Cerebellar cortex (tissue), 1 donor: ENCODE measurements at regions not wholly inside any gene's neighbourhood (a gene's known extent, or its start where the extent isn't known, plus 50 kb on each side); places are given as distances from the start of the nearest gene placed in this dataset.

Experiments
- DNase-seq: peaks from one replicate; pipeline ENCODE4 v3.0.0-alpha.2; 2015; ENCODE audit warnings: low spot score

- DNase-seq = no peak
Observed at GRCh38 chr4:13181681-13182080, 302.5 kb downstream of the RAB28 start.

- DNase-seq = no peak
Observed at GRCh38 chr4:13180701-13181100, 303.4 kb downstream of the RAB28 start.

- no peak for DNase-seq
Observed at GRCh38 chr4:13178621-13179020, 305.5 kb downstream of the RAB28 start.

- no peak for DNase-seq
Observed at GRCh38 chr4:13176741-13177142, 307.4 kb downstream of the RAB28 start.

- DNase-seq = no peak
Observed at GRCh38 chr4:13174926-13175325, 309.2 kb downstream of the RAB28 start.

- no peak for DNase-seq
Observed at GRCh38 chr4:13174001-13174400, 310.1 kb downstream of the RAB28 start.

GRCh38 chr4:13171292-13172057, 312.7 kb downstream of the RAB28 start:
- no peak for DNase-seq

- no peak for DNase-seq
Observed at GRCh38 chr4:13169731-13170525, 314.2 kb downstream of the RAB28 start.

GRCh38 chr4:13168326-13168725, 315.8 kb downstream of the RAB28 start:
- no peak for DNase-seq

GRCh38 chr4:13166214-13166613, 317.9 kb downstream of the RAB28 start:
- no peak for DNase-seq

- no peak for DNase-seq
Observed at GRCh38 chr4:13164783-13165331, 319.3 kb downstream of the RAB28 start.

- no peak for DNase-seq
Observed at GRCh38 chr4:13162886-13163285, 321.3 kb downstream of the RAB28 start.

GRCh38 chr4:13160920-13161319, 323.2 kb downstream of the RAB28 start:
- no peak for DNase-seq

GRCh38 chr4:13159041-13159620, 325.0 kb downstream of the RAB28 start:
- no peak for DNase-seq

- no peak for DNase-seq
Observed at GRCh38 chr4:13151194-13151593, 332.9 kb downstream of the RAB28 start.

- DNase-seq = no peak
Observed at GRCh38 chr4:13143222-13144070, 340.7 kb downstream of the RAB28 start.

- DNase-seq = no peak
Observed at GRCh38 chr4:13142726-13143125, 341.4 kb downstream of the RAB28 start.

GRCh38 chr4:13142191-13142590, 341.9 kb downstream of the RAB28 start:
- DNase-seq = no peak

- DNase-seq = no peak
Observed at GRCh38 chr4:13137390-13137789, 346.8 kb downstream of the RAB28 start.

GRCh38 chr4:13133700-13134099, 350.4 kb downstream of the RAB28 start:
- no peak for DNase-seq

GRCh38 chr4:13130848-13131247, 353.3 kb downstream of the RAB28 start:
- DNase-seq = no peak

- DNase-seq = no peak
Observed at GRCh38 chr4:13129095-13129494, 355.0 kb downstream of the RAB28 start.
